ENCODE measurements at regions not wholly inside any gene's neighbourhood (a gene's known extent, or its start where the extent isn't known, plus 50 kb on each side); places are given as distances from the start of the nearest gene placed in this dataset.

- DNase-seq: no peak
Measured at GRCh38 chr2:146844226-146844990, 1000.4 kb upstream of the ACVR2A start.

GRCh38 chr2:146837857-146838256 is 1007.0 kb upstream of the ACVR2A start:
- DNase-seq: no peak

- no peak for DNase-seq
Measured at GRCh38 chr2:146826388-146826787, 1018.4 kb upstream of the ACVR2A start.

- DNase-seq: no peak
Measured at GRCh38 chr2:146821836-146822316, 1023.0 kb upstream of the ACVR2A start.

- DNase-seq: no peak
Measured at GRCh38 chr2:146820672-146821071, 1024.2 kb upstream of the ACVR2A start.

GRCh38 chr2:146818122-146818521 is 1026.7 kb upstream of the ACVR2A start:
- no peak for DNase-seq

- DNase-seq: peak; percentile 50
Measured at GRCh38 chr2:146817613-146818012, 1027.2 kb upstream of the ACVR2A start.

- DNase-seq: no peak
Measured at GRCh38 chr2:146814971-146815370, 1029.9 kb upstream of the ACVR2A start.

- no peak for DNase-seq
Measured at GRCh38 chr2:146807568-146808168, 1037.2 kb upstream of the ACVR2A start.

- DNase-seq: no peak
Measured at GRCh38 chr2:146806364-146807005, 1038.3 kb upstream of the ACVR2A start.

GRCh38 chr2:146804288-146804687 is 1040.5 kb upstream of the ACVR2A start:
- no peak for DNase-seq

- DNase-seq: no peak
Measured at GRCh38 chr2:146801886-146802285, 1042.9 kb upstream of the ACVR2A start.

- no peak for DNase-seq
Measured at GRCh38 chr2:146786396-146786795, 1058.4 kb upstream of the ACVR2A start.

GRCh38 chr2:146785101-146785500 is 1059.7 kb upstream of the ACVR2A start:
- no peak for DNase-seq

GRCh38 chr2:146784602-146785001 is 1060.2 kb upstream of the ACVR2A start:
- no peak for DNase-seq

- no peak for DNase-seq
Measured at GRCh38 chr2:146777181-146777580, 1067.6 kb upstream of the ACVR2A start.

GRCh38 chr2:146776596-146776995 is 1068.2 kb upstream of the ACVR2A start:
- DNase-seq: no peak

GRCh38 chr2:146771531-146771930 is 1073.3 kb upstream of the ACVR2A start:
- DNase-seq: no peak

GRCh38 chr2:146764301-146764700 is 1080.5 kb upstream of the ACVR2A start:
- DNase-seq: no peak

- no peak for DNase-seq
Measured at GRCh38 chr2:146762786-146763185, 1082.0 kb upstream of the ACVR2A start.

- no peak for DNase-seq
Measured at GRCh38 chr2:146754606-146755005, 1090.2 kb upstream of the ACVR2A start.

- DNase-seq: no peak
Measured at GRCh38 chr2:146748046-146748445, 1096.8 kb upstream of the ACVR2A start.

GRCh38 chr2:146741260-146741659 is 1103.6 kb upstream of the ACVR2A start:
- no peak for DNase-seq

GRCh38 chr2:146734821-146735190 is 1110.0 kb upstream of the ACVR2A start:
- no peak for DNase-seq
